ENCODE measurements at regions not wholly inside any gene's neighbourhood (a gene's known extent, or its start where the extent isn't known, plus 50 kb on each side); places are given as distances from the start of the nearest gene placed in this dataset.
A peak's percentile ranks its signal among the peaks of the same experiment; 100 is the strongest.

GRCh38 chr18:53800171-53800570 is 424.3 kb downstream of the MBD2 start:
- no peak for DNase-seq

- no peak for DNase-seq
Measured at GRCh38 chr18:53799134-53799533, 425.3 kb downstream of the MBD2 start.

- no peak for DNase-seq
Measured at GRCh38 chr18:53798516-53798915, 426.0 kb downstream of the MBD2 start.

- no peak for DNase-seq
Measured at GRCh38 chr18:53797998-53798495, 426.4 kb downstream of the MBD2 start.

GRCh38 chr18:53796040-53796729 is 428.3 kb downstream of the MBD2 start:
- no peak for DNase-seq

GRCh38 chr18:53795610-53796009 is 428.9 kb downstream of the MBD2 start:
- no peak for DNase-seq

- no peak for DNase-seq
Measured at GRCh38 chr18:53795061-53795460, 429.4 kb downstream of the MBD2 start.

GRCh38 chr18:53792762-53793161 is 431.7 kb downstream of the MBD2 start:
- DNase-seq, result no peak

- DNase-seq, result no peak
Measured at GRCh38 chr18:53790786-53791185, 433.7 kb downstream of the MBD2 start.

- no peak for DNase-seq
Measured at GRCh38 chr18:53789376-53790247, 434.9 kb downstream of the MBD2 start.

- no peak for DNase-seq
Measured at GRCh38 chr18:53785811-53786210, 438.7 kb downstream of the MBD2 start.

GRCh38 chr18:53784253-53784652 is 440.2 kb downstream of the MBD2 start:
- no peak for DNase-seq

- no peak for DNase-seq
Measured at GRCh38 chr18:53780666-53781065, 443.8 kb downstream of the MBD2 start.

GRCh38 chr18:53772293-53772692 is 452.2 kb downstream of the MBD2 start:
- DNase-seq, result no peak

GRCh38 chr18:53771664-53772063 is 452.8 kb downstream of the MBD2 start:
- peak; percentile 54 for DNase-seq

GRCh38 chr18:53765211-53765610 is 459.3 kb downstream of the MBD2 start:
- no peak for DNase-seq

- no peak for DNase-seq
Measured at GRCh38 chr18:53764086-53764485, 460.4 kb downstream of the MBD2 start.

GRCh38 chr18:53757328-53757727 is 467.1 kb downstream of the MBD2 start:
- DNase-seq, result no peak

GRCh38 chr18:53756610-53756972 is 467.9 kb downstream of the MBD2 start:
- DNase-seq, result no peak

- no peak for DNase-seq
Measured at GRCh38 chr18:53755914-53756609, 468.4 kb downstream of the MBD2 start.

GRCh38 chr18:53754154-53754553 is 470.3 kb downstream of the MBD2 start:
- DNase-seq, result no peak

GRCh38 chr18:53753601-53754000 is 470.9 kb downstream of the MBD2 start:
- DNase-seq, result no peak

GRCh38 chr18:53752781-53753367 is 471.6 kb downstream of the MBD2 start:
- DNase-seq, result no peak

Measured in NCI-H510A treated with DMSO at 0.1 percent for 48 hours (cell line).